K562 (cell line): ENCODE measurements at regions not wholly inside any gene's neighbourhood (a gene's known extent, or its start where the extent isn't known, plus 50 kb on each side); places are given as distances from the start of the nearest gene placed in this dataset.

Experiments used
- ATAC-seq: fragments of 200-7000 bp; cut with Tn5 transposase; 3 replicates; pipeline ENCODE4 v1.9.1; 2020; ENCODE audit warnings: moderate library complexity
- BruUV-seq: library from RNA; stranded (reverse); fragments of 400-500 nt; replicated peaks from 2 replicates; lab custom pipeline; 2021; lab: Mats Ljungman, UMichigan
- CTCF ChIA-PET: fragments of 300-600 bp; formaldehyde crosslinking; extraction: SDS; loops from one replicate; lab custom pipeline; 2021; ENCODE audit warnings: low intra/inter-chr PET ratio; lab: Yijun Ruan, JAX
- POLR2A ChIA-PET: fragments of 300-600, 350-650 bp; sonication (Branson Sonifier 250); formaldehyde crosslinking; extraction: SDS; loops from one replicate; lab custom pipeline; 2021; ENCODE audit warnings: antibody characterized with exemption, inconsistent platforms; lab: Yijun Ruan, JAX
- DNase-seq, 4 experiments: peaks; one replicate each; pipeline versions ENCODE4 v3.0.0 to v3.0.0-alpha.2; 2011 to 2018; ENCODE audit warnings: low spot score in 3 of 4, mixed read lengths in 3 of 4; ENCODE audit errors: extremely low read depth in 1 of 4
- FAIRE-seq: peaks from 2 replicates; lab custom pipeline; 2011; peaks lifted over from hg19 to GRCh38; lab: Jason Lieb, UNC
- H2AFZ ChIP-seq: 2 replicates; pipeline ENCODE4 v1.6.0; 2011; ENCODE audit warnings: low read depth, low read length, control low read depth, inconsistent platforms
- H3K27ac ChIP-seq: fragments of 200-600 bp; 3 replicates; pipeline ENCODE4 v1.8.0; 2011; ENCODE audit warnings: low read depth, mild to moderate bottlenecking, control low read depth, inconsistent platforms, low read length, moderate library complexity, mixed read lengths; ENCODE audit errors: extremely low read depth
- H3K27me3 ChIP-seq, 2 experiments: fragments of 300-600 bp in 1 of 2; 2 replicates in 1 of 2; 3 replicates in 1 of 2; pipeline versions ENCODE4 v1.6.0 to v1.8.0; 2011; ENCODE audit warnings: inconsistent platforms in 2 of 2, low read length in 2 of 2, mild to moderate bottlenecking in 1 of 2, mixed read lengths in 1 of 2, moderate library complexity in 1 of 2; ENCODE audit not compliant: control insufficient read depth in 2 of 2, insufficient read depth in 2 of 2
- H3K36me3 ChIP-seq: fragments of 300-600 bp; 3 replicates; pipeline ENCODE4 v1.8.0; 2011; ENCODE audit warnings: mild to moderate bottlenecking, low read length, inconsistent platforms; ENCODE audit not compliant: control insufficient read depth, insufficient read depth
- H3K4me1 ChIP-seq, 2 experiments: fragments of 200-600 bp in 1 of 2; replicated peaks in 1 of 2; 2 replicates in 1 of 2; 3 replicates in 1 of 2; pipeline versions ENCODE4 v1.5.1 to v1.8.0; 2011; ENCODE audit warnings: inconsistent platforms in 2 of 2, low read length in 2 of 2, mild to moderate bottlenecking in 1 of 2, mixed read lengths in 1 of 2, moderate library complexity in 1 of 2; ENCODE audit not compliant: control insufficient read depth in 2 of 2, insufficient read depth in 2 of 2
- H3K4me2 ChIP-seq: 2 replicates; pipeline ENCODE4 v1.6.1; 2011; ENCODE audit warnings: low read length, control low read depth, inconsistent platforms, mixed read lengths; ENCODE audit not compliant: insufficient read depth
- H3K4me3 ChIP-seq: fragments of 200-600 bp; sonication (generic), shearing (Covaris generic); 2 replicates; pipeline ENCODE4 v1.5.1; 2016; ENCODE audit warnings: control low read depth, inconsistent platforms
- H3K79me2 ChIP-seq: fragments of 200-600 bp; 3 replicates; pipeline ENCODE4 v1.8.0; 2011; ENCODE audit warnings: low read length, inconsistent platforms; ENCODE audit not compliant: control insufficient read depth, insufficient read depth
- H3K9ac ChIP-seq, 2 experiments: 2 replicates each; pipeline versions ENCODE4 v1.6.0 to v1.6.1; 2011; ENCODE audit warnings: low read depth in 2 of 2, low read length in 2 of 2, control low read depth in 1 of 2, inconsistent platforms in 1 of 2, mild to moderate bottlenecking in 1 of 2, mixed read lengths in 1 of 2; ENCODE audit not compliant: insufficient read depth in 1 of 2
- H3K9me1 ChIP-seq: one replicate; pipeline ENCODE4 v1.6.0; 2011; ENCODE audit warnings: inconsistent platforms, mild to moderate bottlenecking, low read length, moderate library complexity; ENCODE audit not compliant: control insufficient read depth, insufficient read depth
- H3K9me3 ChIP-seq: replicated peaks from 2 replicates; pipeline ENCODE4 v1.5.1; 2011; ENCODE audit warnings: low read depth, low read length, inconsistent platforms; ENCODE audit not compliant: control insufficient read depth, insufficient read depth
- H4K20me1 ChIP-seq: replicated peaks from 2 replicates; pipeline ENCODE4 v1.6.1; 2011; ENCODE audit warnings: low read length, inconsistent platforms, mixed read lengths; ENCODE audit not compliant: control insufficient read depth, insufficient read depth
- CXXC5 ChIP-seq: fragments of 250-450 bp; sonication (Bioruptor Pico); IDR thresholded peaks from 2 replicates; pipeline ENCODE4 v1.8.0; 2022; ENCODE audit warnings: inconsistent platforms, mild to moderate bottlenecking, moderate library complexity
- HIVEP1 ChIP-seq: fragments of 250-450 bp; sonication (Bioruptor Pico); IDR thresholded peaks from 2 replicates; pipeline ENCODE4 v1.4.0; 2020; ENCODE audit warnings: mild to moderate bottlenecking
- LARP7 ChIP-seq: fragments of 450-650 bp; IDR thresholded peaks from 2 replicates; pipeline ENCODE4 v1.6.1; 2016
- MAFG ChIP-seq: fragments of 450-650 bp; conservative IDR thresholded peaks from 2 replicates; pipeline ENCODE4 v1.6.1; 2016; ENCODE audit warnings: missing genetic modification characterization, missing compliant biosample characterization
- MCM5 ChIP-seq: fragments of 450-650 bp; IDR thresholded peaks from 2 replicates; pipeline ENCODE4 v1.6.1; 2016; ENCODE audit warnings: low read depth
- NR2F6 ChIP-seq: fragments of 450-650 bp; formaldehyde crosslinking; IDR thresholded peaks from 2 replicates; pipeline ENCODE4 v1.4.0; 2020; ENCODE audit warnings: mild to moderate bottlenecking
- SMARCE1 ChIP-seq: fragments of 450-650 bp; IDR thresholded peaks from 2 replicates; pipeline ENCODE4 v1.7.1; 2016; ENCODE audit warnings: mild to moderate bottlenecking
- ZNF146 ChIP-seq: IDR thresholded peaks from one replicate; pipeline ENCODE4 v1.6.1; 2018; ENCODE audit warnings: missing compliant biosample characterization; ENCODE audit not compliant: unreplicated experiment
- ZNF431 ChIP-seq: sonication (generic); formaldehyde crosslinking; IDR thresholded peaks from 2 replicates; pipeline ENCODE4 v1.8.0; 2022; ENCODE audit warnings: mild to moderate bottlenecking, missing genetic modification reagents
- ZNF766 ChIP-seq: fragments of 200-800 bp; sonication (Bioruptor generic); conservative IDR thresholded peaks from 2 replicates; pipeline ENCODE4 v1.6.1; 2016; ENCODE audit warnings: missing genetic modification characterization, missing compliant biosample characterization
- ZNF778 ChIP-seq: fragments of 450-650 bp; formaldehyde crosslinking; IDR thresholded peaks from 2 replicates; pipeline ENCODE4 v1.4.0; 2020; ENCODE audit warnings: mild to moderate bottlenecking, moderate library complexity
- WGBS: fragments of 100-300 bp; shearing (Covaris generic); methylation state at CpG from one replicate; pipeline ENCODE4 v1.1.6; 2016; ENCODE audit warnings: low coverage, mixed read lengths; ENCODE audit not compliant: insufficient coverage; ENCODE audit errors: missing lambda C conversion rate; 5-methylcytosine and 5-hydroxymethylcytosine counted together
- in situ Hi-C: fragments of 300-500 bp; cut with MboI; formaldehyde crosslinking; loops from 4 replicates; pipeline ENCODE4 v1.15.0; 2018; ENCODE audit warnings: inconsistent platforms, mixed read lengths
- intact Hi-C: fragments of 100-400 bp; cut with micrococcal nuclease; formaldehyde crosslinking; loops from 2 replicates; pipeline ENCODE4 v1.14.2; 2022
- TF ChIP-seq, protein P1 (sequence below): fragments of 450-650 bp; IDR thresholded peaks from 2 replicates; pipeline ENCODE4 v1.6.1; 2017; ENCODE audit warnings: antibody characterized with exemption, mild to moderate bottlenecking
- TF ChIP-seq, protein P2 (sequence below): fragments of 450-650 bp; formaldehyde crosslinking; IDR thresholded peaks from 2 replicates; pipeline ENCODE4 v1.4.0; 2022; ENCODE audit warnings: missing genetic modification characterization
- TF ChIP-seq, protein P3 (sequence below), 2 experiments: fragments of 250-450 bp in 1 of 2; fragments of 450-650 bp in 1 of 2; sonication (Bioruptor Pico) in 1 of 2; IDR thresholded peaks; 2 replicates each; pipeline versions ENCODE4 v1.6.1 to v1.8.0; 2016 to 2021; ENCODE audit warnings: mild to moderate bottlenecking in 2 of 2, moderate library complexity in 2 of 2, missing compliant biosample characterization in 1 of 2, missing genetic modification characterization in 1 of 2
- TF ChIP-seq, protein P4 (sequence below): fragments of 450-650 bp; formaldehyde crosslinking; IDR thresholded peaks from 2 replicates; pipeline ENCODE4 v1.4.0; 2022; ENCODE audit warnings: mild to moderate bottlenecking, moderate library complexity

DNA sequence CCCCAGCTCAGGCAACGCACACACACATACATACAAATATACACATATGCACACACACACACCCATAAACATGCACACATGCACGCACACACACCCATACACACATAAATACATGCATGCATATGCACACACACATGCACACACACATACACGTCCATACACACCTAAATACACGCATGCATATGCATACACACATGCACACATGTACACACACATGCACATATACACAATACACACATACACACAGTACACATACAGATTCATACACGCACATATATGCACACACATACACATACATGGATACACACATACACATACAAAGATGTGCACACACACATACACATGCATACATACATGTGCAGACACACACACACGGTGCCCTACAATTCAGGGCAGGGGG, 496.6 kb downstream of the TBC1D22A start:
- no peaks in the 10 kb centered on the region for H3K9me1 ChIP-seq

More for the DNA sequence above, 496.6 kb downstream of the TBC1D22A start:
- no peak for FAIRE-seq
- no peak overlapping the region for H3K9ac ChIP-seq
- H3K4me3 ChIP-seq: no peak overlapping the region
- no TSS peak for BruUV-seq
- DNase-seq: no peak
- in situ Hi-C loops (no loop called here), intact Hi-C loops (no loop called here)
- no peak overlapping the region for H3K27ac ChIP-seq
- peaks cover 0 to 17% of the 10 kb centered on the region in 2 experiments; a peak in 2 of 5 replicates for H3K27me3 ChIP-seq
- no peak for TF ChIP-seq ZNF431
- no peak for TF ChIP-seq CXXC5 (CRISPR knock-in tag)
- no peak for TF ChIP-seq ZNF146
- TF ChIP-seq, protein P1, sequence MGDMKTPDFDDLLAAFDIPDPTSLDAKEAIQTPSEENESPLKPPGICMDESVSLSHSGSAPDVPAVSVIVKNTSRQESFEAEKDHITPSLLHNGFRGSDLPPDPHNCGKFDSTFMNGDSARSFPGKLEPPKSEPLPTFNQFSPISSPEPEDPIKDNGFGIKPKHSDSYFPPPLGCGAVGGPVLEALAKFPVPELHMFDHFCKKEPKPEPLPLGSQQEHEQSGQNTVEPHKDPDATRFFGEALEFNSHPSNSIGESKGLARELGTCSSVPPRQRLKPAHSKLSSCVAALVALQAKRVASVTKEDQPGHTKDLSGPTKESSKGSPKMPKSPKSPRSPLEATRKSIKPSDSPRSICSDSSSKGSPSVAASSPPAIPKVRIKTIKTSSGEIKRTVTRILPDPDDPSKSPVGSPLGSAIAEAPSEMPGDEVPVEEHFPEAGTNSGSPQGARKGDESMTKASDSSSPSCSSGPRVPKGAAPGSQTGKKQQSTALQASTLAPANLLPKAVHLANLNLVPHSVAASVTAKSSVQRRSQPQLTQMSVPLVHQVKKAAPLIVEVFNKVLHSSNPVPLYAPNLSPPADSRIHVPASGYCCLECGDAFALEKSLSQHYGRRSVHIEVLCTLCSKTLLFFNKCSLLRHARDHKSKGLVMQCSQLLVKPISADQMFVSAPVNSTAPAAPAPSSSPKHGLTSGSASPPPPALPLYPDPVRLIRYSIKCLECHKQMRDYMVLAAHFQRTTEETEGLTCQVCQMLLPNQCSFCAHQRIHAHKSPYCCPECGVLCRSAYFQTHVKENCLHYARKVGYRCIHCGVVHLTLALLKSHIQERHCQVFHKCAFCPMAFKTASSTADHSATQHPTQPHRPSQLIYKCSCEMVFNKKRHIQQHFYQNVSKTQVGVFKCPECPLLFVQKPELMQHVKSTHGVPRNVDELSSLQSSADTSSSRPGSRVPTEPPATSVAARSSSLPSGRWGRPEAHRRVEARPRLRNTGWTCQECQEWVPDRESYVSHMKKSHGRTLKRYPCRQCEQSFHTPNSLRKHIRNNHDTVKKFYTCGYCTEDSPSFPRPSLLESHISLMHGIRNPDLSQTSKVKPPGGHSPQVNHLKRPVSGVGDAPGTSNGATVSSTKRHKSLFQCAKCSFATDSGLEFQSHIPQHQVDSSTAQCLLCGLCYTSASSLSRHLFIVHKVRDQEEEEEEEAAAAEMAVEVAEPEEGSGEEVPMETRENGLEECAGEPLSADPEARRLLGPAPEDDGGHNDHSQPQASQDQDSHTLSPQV: no peak
- no peak for TF ChIP-seq MAFG (tag)
- TF ChIP-seq LARP7: no peak
- no peak for TF ChIP-seq SMARCE1
- no peak for TF ChIP-seq MCM5
- no peak for TF ChIP-seq NR2F6 (CRISPR knock-in tag)
- TF ChIP-seq, protein P2, sequence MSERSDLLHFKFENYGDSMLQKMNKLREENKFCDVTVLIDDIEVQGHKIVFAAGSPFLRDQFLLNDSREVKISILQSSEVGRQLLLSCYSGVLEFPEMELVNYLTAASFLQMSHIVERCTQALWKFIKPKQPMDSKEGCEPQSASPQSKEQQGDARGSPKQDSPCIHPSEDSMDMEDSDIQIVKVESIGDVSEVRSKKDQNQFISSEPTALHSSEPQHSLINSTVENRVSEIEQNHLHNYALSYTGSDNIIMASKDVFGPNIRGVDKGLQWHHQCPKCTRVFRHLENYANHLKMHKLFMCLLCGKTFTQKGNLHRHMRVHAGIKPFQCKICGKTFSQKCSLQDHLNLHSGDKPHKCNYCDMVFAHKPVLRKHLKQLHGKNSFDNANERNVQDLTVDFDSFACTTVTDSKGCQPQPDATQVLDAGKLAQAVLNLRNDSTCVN (CRISPR knock-in tag): no peak
- TF ChIP-seq ZNF766 (CRISPR knock-in tag): no peak
- TF ChIP-seq, protein P3, sequence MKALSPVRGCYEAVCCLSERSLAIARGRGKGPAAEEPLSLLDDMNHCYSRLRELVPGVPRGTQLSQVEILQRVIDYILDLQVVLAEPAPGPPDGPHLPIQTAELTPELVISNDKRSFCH (CRISPR knock-in tag; IDR thresholded peaks at IDR 0.05): no peak
- TF ChIP-seq, protein P3 (tag; IDR thresholded peaks at IDR 0.05): no peak
- TF ChIP-seq, protein P4, sequence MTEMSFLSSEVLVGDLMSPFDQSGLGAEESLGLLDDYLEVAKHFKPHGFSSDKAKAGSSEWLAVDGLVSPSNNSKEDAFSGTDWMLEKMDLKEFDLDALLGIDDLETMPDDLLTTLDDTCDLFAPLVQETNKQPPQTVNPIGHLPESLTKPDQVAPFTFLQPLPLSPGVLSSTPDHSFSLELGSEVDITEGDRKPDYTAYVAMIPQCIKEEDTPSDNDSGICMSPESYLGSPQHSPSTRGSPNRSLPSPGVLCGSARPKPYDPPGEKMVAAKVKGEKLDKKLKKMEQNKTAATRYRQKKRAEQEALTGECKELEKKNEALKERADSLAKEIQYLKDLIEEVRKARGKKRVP (CRISPR knock-in tag): no peak
- no peak for TF ChIP-seq ZNF778
- no peak for TF ChIP-seq HIVEP1
- H2AFZ ChIP-seq: no peak overlapping the region
- no peaks in the 10 kb centered on the region for H3K36me3 ChIP-seq
- H3K9me3 ChIP-seq: no peaks in the 10 kb centered on the region
- no peak overlapping the region for H3K4me2 ChIP-seq
- H3K4me1 ChIP-seq: no peaks in the 10 kb centered on the region
- ATAC-seq: no peak
- POLR2A ChIA-PET: no interaction called here
- WGBS: 0% methylated on average over 1 of the region's 6 CpGs
- H3K79me2 ChIP-seq: no peaks in the 10 kb centered on the region
- CTCF ChIA-PET: no interaction called here
- H4K20me1 ChIP-seq: no peaks in the 10 kb centered on the region
